Calu3 (cell line): ENCODE measurements at regions not wholly inside any gene's neighbourhood (a gene's known extent, or its start where the extent isn't known, plus 50 kb on each side); places are given as distances from the start of the nearest gene placed in this dataset.

Experiments
- BruUV-seq: library from RNA; stranded (reverse); fragments of 400-500 nt; replicated peaks from 2 replicates; lab custom pipeline; 2021; lab: Mats Ljungman, UMichigan
- CTCF ChIA-PET: fragments of 300-600 bp; sonication (Branson Sonifier 250); formaldehyde crosslinking; loops from one replicate; lab custom pipeline; 2022; ENCODE audit warnings: antibody characterized with exemption; lab: Charles Lee
- DNase-seq: peaks from one replicate; pipeline ENCODE4 v3.0.0; 2022
- H3K27ac Mint-ChIP-seq: one replicate; pipeline ENCODE4 v1.8.0; 2022; ENCODE audit warnings: mixed read lengths; ENCODE audit not compliant: unreplicated experiment
- H3K27me3 Mint-ChIP-seq: one replicate; pipeline ENCODE4 v1.8.0; 2022; ENCODE audit warnings: mixed read lengths; ENCODE audit not compliant: unreplicated experiment
- H3K36me3 Mint-ChIP-seq: one replicate; pipeline ENCODE4 v1.8.0; 2022; ENCODE audit warnings: mild to moderate bottlenecking, moderate library complexity, mixed read lengths; ENCODE audit not compliant: insufficient read depth, unreplicated experiment
- H3K4me1 Mint-ChIP-seq: one replicate; pipeline ENCODE4 v1.8.0; 2022; ENCODE audit warnings: mild to moderate bottlenecking, low read depth, mixed read lengths; ENCODE audit not compliant: unreplicated experiment
- H3K4me3 Mint-ChIP-seq: one replicate; pipeline ENCODE4 v1.8.0; 2022; ENCODE audit warnings: mild to moderate bottlenecking, low read depth, moderate library complexity, mixed read lengths; ENCODE audit not compliant: unreplicated experiment
- H3K9me3 Mint-ChIP-seq: one replicate; pipeline ENCODE4 v1.8.0; 2022; ENCODE audit warnings: low read depth, mixed read lengths; ENCODE audit not compliant: unreplicated experiment
- CTCF ChIP-seq: fragments of 200-600 bp; IDR thresholded peaks from one replicate; pipeline ENCODE4 v1.8.0; 2022; ENCODE audit warnings: antibody characterized with exemption; ENCODE audit not compliant: unreplicated experiment
- intact Hi-C: fragments of 100-400 bp; cut with micrococcal nuclease; formaldehyde crosslinking; loops from one replicate; pipeline ENCODE4 v1.10.0; 2022; ENCODE audit not compliant: unreplicated experiment

DNA sequence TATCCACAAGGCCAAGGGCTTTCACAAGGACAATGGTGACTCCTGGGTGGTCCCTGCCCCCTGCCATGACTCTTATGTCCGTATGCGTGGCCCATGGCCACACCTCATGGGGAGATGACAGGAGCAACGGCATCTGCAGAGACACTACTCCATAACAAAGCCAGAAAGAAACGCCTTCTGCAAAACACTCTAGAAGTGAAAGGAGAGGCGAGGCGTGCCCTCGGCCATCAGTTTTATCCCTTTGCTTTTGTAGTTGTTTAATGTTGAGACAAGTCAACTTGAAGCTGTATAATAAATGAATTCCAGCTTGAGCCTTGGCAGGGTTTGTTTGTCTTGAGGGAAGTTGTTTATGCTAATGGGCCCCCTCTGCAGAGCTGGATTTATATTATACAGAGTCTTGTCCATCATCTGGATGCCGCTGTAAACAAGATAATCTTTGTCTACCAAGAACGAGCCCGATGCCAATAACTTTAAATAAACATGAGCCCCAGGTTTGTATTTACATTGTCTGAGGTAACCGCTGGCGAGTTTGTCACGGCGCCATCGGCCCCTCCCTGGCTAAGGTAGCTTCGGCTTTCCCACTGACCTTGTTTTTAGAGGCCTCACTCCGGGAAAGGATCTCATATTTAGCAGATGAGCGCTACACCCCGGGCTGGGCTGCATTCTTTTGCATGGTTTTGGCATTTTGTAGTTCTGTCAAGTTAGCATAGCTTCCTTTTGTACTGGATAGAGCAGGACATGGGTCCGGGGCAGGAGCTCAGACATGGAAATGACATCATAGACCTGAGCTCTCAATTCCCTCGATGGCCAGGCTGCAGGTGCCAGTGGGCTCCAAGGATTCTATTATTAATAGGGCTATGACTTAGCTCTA is 165.3 kb downstream of the ERCC6L2 start:
- Mint-ChIP-seq H3K4me3 (no peak overlapping the region), H3K36me3 (no peaks in the 10 kb centered on the region), H3K9me3 (peaks cover 10% of the 10 kb centered on the region), H3K27me3 (peaks cover 27% of the 10 kb centered on the region), H3K27ac (no peak overlapping the region), H3K4me1 (peaks cover 7% of the 10 kb centered on the region)
- no TSS peak for BruUV-seq
- CTCF ChIA-PET = no interaction called here
- DNase-seq = no peak
- no peak for TF ChIP-seq CTCF
- intact Hi-C loops = no loop called here

GRCh38 chr9:96038914-96039313 is 163.4 kb downstream of the ERCC6L2 start:
- H3K9me3 Mint-ChIP-seq = peaks cover 10% of the 10 kb centered on the region

DNA sequence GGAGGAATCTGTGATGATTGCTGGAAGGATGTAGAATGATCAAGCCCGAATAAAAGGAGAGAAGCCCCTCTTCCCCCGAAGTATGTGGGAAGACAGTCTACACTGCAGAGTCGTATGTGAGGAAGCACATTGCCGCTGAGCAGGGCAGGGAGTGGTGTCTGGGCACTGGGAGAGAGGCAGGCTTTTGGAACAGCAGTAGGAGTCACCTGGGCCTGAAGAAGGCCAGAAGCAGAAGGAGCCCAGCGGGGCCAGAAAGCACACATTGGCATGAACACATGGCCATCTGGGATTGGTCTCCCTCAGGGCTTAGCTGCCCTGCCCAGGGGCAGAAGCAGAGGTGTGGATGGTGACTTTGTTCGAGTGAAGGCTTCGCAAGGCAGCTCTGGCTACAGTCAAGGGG is 162.8 kb downstream of the ERCC6L2 start:
- peaks cover 10% of the 10 kb centered on the region for H3K9me3 Mint-ChIP-seq
- H3K27ac Mint-ChIP-seq = no peak overlapping the region
- H3K36me3 Mint-ChIP-seq = no peaks in the 10 kb centered on the region
- BruUV-seq = no TSS peak
- no peak for DNase-seq
- H3K27me3 Mint-ChIP-seq = peaks cover 27% of the 10 kb centered on the region
- CTCF ChIA-PET = no interaction called here
- intact Hi-C loops = no loop called here
- H3K4me3 Mint-ChIP-seq = no peak overlapping the region
- H3K4me1 Mint-ChIP-seq = peaks cover 7% of the 10 kb centered on the region
- no peak for TF ChIP-seq CTCF

More at GRCh38 chr9:96038914-96039313, 163.4 kb downstream of the ERCC6L2 start:
- Mint-ChIP-seq H3K4me3 (no peak overlapping the region), H3K36me3 (no peaks in the 10 kb centered on the region), H3K27ac (no peak overlapping the region), H3K4me1 (peaks cover 7% of the 10 kb centered on the region), H3K27me3 (peaks cover 27% of the 10 kb centered on the region)
- DNase-seq = no peak
- CTCF ChIA-PET = no interaction called here
- no peak for TF ChIP-seq CTCF
- intact Hi-C loops = no loop called here
- BruUV-seq = no TSS peak

DNA sequence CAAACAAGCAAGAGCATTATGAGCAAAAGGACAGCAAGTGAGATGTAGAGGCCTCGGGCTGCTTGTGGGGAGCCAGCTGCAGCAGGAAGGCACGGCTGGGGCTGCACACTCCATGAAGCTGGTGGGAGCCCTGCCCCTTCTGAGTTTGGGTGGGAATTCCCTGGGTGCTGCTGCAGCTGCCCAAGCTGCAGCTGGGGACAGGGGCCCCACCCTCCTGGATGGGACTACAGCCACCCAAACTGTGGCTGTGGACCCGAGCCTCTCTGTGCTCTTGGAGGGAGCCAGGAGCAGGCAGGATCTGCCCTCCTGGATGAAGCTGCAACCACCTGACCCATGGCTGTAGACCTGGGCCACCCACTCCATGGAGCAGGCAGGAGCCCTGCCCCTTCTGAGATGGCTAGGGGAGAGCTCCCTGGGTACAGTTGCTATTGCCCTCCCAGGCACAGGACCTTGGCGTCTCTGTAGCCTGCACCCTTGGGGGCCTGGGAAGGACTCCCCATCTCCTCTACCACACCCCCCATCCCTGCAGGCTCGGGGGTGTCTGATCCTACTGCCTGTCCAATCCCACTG is 159.1 kb downstream of the ERCC6L2 start:
- Mint-ChIP-seq H3K27me3 (peaks cover 25% of the 10 kb centered on the region), H3K27ac (no peak overlapping the region), H3K4me1 (no peaks in the 10 kb centered on the region), H3K36me3 (no peaks in the 10 kb centered on the region), H3K4me3 (no peak overlapping the region), H3K9me3 (peaks cover 10% of the 10 kb centered on the region)
- intact Hi-C loops = no loop called here
- BruUV-seq = no TSS peak
- TF ChIP-seq CTCF = no peak
- DNase-seq = no peak
- CTCF ChIA-PET = no interaction called here
